GM18951 (cell line): ENCODE measurements at regions not wholly inside any gene's neighbourhood (a gene's known extent, or its start where the extent isn't known, plus 50 kb on each side); places are given as distances from the start of the nearest gene placed in this dataset.

Experiments
- POLR2A ChIP-seq: IDR thresholded peaks from 4 replicates; pipeline ENCODE4 v1.6.1; 2011; ENCODE audit warnings: mild to moderate bottlenecking; ENCODE audit not compliant: insufficient read length, insufficient read depth; ENCODE audit errors: extremely low read depth
- in situ Hi-C: fragments of 300-500 bp; cut with MboI; formaldehyde crosslinking; loops from one replicate; pipeline ENCODE4 v1.12.0; 2022; ENCODE audit warnings: low sequenced_read_pairs, mixed read lengths, inconsistent platforms; ENCODE audit not compliant: unreplicated experiment

DNA sequence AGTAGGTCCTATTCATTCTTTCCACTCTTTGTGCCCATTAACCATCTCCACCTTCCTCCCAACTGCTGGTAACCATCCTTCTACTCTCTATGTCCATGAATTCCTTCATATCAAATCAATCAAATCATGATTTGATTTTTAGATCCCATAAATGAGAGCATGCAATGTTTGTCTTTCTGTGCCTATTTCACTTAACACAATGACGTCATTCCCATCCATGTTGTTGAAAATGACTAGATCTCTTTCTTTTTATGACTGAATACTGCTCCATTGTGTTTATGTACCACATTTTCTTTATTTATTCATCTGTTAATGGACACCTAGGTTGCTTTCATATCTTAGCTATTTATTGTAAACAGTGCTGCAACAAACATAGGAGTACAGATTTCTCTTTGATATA lies 827.3 kb upstream of the NRXN1 start:
- in situ Hi-C loops, result no loop called here
- TF ChIP-seq POLR2A, result no peak

DNA sequence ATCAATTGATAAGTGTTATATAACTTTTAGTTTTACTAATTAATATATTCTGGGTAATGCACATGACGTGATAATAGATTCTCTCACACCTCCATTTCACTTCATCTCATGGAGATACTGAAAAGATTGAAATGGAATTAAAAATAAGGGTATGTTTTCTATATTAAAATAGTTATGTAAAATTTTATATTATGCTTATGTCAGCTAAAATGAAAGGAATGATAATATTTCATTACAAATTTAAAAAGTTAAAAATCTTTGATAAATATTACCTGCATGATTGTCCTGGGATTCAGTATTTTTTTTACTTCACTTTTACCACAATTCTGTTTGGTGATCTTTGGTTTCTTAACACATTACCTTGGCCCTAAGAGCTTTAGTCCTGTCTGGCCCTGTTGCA lies 823.8 kb upstream of the NRXN1 start:
- in situ Hi-C loops, result no loop called here
- no peak for TF ChIP-seq POLR2A

DNA sequence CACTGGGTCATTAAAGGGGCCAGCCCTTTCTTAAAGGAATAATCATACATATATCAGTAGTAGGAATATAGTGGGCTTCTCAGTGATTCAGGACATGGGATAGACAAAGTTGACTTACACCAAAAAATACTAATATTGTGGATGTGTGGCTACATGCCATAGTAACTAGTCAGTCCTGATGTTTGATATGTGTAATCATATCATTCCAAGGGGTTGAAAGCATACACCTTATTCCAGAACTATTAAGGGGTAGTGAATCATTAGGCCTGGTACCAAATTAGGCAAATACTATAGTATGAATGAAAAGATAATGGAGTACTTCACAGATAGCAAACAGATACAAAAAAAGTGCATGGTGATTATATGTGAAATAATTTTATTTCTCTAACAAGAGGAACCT lies 814.9 kb upstream of the NRXN1 start:
- TF ChIP-seq POLR2A, result no peak

DNA sequence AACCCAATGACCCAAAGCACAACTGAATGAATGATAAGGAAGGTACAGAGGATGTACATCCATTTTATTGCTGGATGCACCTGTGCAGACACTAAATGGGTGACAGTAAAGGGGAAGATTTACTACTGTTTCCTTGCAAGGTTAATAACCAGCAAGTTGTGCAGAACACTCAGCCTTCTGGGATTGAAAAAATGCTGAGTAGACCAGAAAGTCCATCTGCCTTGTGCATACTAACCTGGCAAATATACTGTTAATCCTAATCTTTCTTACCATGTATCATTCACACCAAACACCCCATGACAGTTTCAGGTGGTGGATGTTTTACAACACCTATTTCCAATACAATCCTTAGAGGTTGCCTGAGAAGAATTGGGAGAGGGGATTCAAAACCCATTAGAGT lies 814.1 kb upstream of the NRXN1 start:
- in situ Hi-C loops, result no loop called here
- TF ChIP-seq POLR2A, result no peak

More for the DNA sequence above, 814.9 kb upstream of the NRXN1 start:
- in situ Hi-C loops, result no loop called here

DNA sequence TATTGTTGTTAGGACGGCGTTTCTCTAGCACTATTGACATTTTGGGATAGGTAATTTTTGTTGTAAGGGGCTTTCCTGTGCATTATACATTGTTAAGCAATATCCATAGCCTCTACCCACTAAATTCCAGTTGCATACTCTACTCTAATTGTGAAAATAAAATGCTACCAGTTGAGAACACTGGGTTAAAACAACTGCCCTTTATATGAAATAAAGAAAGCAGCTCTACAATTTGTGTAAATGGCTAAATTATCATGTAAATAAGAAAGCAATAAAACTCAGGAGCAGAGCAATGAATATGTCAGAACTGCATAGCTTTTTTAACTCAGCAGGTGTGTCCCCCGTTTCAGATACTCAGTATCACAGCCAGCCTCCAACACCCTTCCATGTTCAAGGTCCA lies 812.7 kb upstream of the NRXN1 start:
- TF ChIP-seq POLR2A, result no peak
- in situ Hi-C loops, result no loop called here

DNA sequence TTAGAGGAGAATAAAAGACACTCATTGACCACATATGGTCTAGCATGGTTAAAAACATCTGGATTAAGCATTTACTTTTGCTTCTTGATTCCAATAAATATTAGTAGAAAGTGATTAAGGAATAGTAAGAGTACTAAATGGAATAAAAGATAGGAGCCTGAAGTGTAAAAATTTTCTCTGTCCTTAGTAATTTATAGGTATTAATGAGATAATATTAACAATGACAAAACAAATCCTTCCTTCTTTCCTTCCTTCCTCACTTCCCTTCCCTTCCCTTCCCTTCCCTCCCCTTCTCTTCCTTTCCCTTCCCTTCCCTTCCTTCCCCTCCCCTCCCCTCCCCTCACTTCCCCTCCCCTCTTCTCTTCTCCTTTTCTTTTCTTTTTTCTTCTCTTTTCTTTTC lies 797.5 kb upstream of the NRXN1 start:
- no peak for TF ChIP-seq POLR2A
- in situ Hi-C loops, result no loop called here

DNA sequence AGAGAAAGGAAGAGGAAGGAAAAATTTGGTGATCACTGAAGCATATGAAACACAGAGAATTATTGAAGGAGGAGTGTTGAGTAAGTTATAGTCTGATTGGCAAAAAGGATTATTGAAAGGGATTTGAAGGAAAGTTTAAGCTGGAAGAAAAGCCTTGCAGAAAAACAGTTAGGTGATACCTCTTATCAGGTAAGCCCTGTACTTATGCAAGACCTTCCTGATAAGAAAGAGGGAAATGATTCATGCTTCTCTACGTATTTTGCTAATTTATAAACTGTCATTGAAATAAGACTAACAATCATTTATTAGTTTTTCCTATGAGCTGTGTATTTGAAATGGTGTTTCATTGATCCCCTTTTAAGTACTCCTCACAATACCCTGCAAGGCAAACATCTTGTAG lies 793.9 kb upstream of the NRXN1 start:
- in situ Hi-C loops, result no loop called here
- no peak for TF ChIP-seq POLR2A

DNA sequence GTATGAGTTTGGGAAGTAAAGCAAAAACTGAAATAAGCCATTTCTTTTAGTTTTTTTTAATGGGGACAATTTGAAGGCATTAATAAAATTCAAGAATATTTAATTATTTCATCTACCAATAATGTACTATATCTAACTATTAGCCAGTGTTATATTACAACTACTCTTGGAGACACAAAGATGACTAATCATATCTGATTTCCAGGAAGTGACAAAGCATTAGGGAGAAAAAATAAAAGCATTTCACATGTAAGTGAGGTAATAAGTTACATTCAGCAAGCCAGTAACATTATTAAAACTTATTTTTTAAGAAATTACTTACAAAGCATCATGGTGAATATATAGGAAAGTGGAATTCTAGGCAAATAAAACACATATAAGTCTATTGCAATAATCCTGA lies 781.3 kb upstream of the NRXN1 start:
- in situ Hi-C loops, result no loop called here
- TF ChIP-seq POLR2A, result no peak

DNA sequence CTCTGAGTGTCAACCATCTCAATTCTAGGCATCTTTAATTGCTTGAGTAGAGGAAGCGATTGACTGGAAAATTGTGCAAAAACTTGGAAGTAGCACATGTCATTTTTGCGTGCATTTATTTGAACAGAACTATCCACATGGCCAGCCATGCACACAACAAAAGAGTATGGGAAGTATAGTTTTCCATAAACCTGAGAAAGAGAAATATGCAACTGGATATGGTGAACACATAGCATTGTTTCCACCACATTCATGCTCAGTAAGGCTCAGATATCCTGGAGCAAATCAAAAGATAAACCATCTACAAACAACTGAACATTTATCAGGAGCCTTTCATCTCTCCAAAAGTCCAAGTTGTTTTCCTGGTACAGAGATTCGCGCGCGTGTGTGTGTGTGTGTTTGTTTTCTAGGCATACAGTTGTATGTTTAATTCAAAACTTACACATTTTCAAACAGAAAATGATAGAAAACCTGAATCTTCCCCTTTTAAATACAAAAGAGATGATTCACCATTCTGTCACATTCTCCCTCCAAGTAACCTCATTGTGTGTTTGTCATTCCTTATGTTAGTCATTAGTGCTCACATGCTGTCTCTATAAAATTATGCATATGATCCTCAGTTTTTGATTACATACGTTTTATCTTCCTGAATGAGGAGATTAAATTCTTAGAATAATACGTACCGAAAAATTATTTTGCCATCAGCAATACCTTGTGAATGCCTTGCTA lies 780.4 kb upstream of the NRXN1 start:
- TF ChIP-seq POLR2A, result no peak
- in situ Hi-C loops, result no loop called here

DNA sequence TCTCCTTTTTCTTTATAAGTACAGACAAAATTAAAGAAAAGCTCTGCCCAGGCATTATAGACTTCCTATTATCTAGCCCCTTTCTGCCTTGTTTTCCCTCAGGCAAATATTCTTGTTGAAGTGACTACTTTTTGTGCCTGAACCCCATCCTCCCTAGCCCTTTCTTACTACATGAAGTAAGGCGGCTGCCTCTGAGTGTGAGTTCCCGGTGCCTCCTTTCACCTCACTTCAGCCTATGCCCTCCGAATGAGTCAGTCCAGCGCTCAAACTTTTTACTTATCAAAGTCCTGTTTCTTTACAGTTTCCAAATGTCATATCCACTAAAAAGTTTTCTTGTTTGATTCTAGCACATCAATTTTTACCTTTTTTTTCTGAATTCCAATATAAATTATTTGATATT lies 778.3 kb upstream of the NRXN1 start:
- no peak for TF ChIP-seq POLR2A
- in situ Hi-C loops, result no loop called here

DNA sequence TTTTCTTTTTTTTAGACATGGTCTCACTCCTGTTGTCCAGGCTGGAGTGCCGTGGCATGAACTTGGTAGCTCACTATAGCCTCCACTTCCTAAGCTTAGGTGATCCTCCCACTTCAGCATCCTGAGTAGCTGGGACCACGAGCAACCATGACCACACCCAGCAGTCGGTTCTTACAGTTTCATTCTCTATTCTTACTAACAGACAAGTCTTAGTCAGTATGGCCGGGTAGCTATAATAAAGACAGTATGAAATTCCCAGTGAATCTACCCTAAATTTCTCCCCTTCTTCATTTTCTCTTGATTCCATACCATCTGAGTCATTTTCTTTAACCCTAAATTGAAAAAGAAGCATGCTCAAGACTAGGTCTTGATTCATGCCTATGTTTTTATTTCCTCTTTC lies 775.3 kb upstream of the NRXN1 start:
- in situ Hi-C loops, result no loop called here
- no peak for TF ChIP-seq POLR2A

DNA sequence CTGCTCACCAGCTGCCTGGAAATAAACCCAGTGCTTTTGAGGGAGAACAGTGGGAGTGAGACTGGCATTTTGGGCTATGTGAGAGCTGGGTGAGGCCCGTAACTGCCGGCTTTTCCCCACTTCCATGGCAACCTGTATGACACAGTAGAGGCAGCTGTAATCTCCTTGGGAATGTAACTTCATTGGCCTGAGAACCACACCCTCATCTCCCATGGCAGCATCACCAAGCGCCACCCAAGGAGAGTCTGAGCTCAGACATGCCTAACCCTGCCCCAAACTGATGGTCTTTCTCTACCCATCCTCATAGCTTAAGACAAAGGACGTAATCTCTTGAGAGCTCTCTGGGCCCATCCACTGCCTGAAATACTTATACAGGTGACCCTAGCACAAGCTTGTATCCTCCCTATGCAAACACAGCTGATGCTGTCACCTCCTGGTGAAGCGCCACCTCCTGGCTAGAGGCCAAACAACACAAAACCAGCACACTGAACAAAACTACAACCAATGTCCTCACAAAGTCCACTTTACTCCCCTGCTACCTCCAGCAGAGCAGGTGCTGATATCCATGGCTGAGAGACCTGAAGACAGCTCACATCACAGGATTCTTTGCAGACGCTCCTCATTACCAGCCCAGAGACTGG lies 763.4 kb upstream of the NRXN1 start:
- in situ Hi-C loops, result no loop called here
- TF ChIP-seq POLR2A, result no peak

DNA sequence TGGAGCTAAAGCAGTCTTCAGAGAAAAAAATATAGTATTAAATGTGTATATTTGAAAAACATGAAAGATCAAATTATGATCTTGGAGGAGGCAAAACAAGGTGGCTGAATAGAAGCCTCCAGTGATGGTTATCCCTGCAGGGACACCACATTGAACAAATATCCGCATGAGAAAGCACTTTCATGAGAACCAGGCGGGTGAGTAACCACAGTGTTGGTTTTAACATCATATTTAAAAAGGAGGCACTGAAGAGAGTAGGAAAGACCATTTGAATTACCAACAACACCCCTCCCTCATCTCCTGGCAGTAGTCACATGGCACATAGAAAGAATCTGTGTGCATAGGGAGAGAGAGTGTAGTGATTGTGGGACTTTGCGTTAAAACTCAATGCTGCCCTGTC lies 759.6 kb upstream of the NRXN1 start:
- no peak for TF ChIP-seq POLR2A
- in situ Hi-C loops, result no loop called here

DNA sequence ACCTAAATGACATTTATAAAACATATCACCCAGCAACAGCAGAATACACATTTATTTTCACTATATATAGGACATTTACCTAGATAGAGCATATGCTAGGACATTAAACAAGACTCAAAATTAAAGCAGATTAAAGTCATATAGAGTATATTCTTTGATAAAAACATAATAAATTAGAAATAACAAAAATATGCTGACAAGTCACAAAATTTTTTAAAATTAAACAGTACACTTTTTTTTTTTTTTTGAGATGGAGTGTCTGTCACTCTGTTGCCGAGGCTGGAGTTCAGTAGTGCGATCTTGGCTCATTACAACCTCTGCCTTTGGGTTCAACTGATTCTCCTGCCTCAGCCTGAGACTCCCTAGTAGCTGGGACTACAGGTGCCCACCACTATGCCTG lies 758.9 kb upstream of the NRXN1 start:
- in situ Hi-C loops, result no loop called here
- no peak for TF ChIP-seq POLR2A
